GM19468 (cell line): ENCODE measurements at regions not wholly inside any gene's neighbourhood (a gene's known extent, or its start where the extent isn't known, plus 50 kb on each side); places are given as distances from the start of the nearest gene placed in this dataset.
"Not testable (repeated sequence)": the region's sequence is repeated elsewhere in the genome, so short reads cannot be mapped to it uniquely, and the experiment has no call there.

ENCODE experiments used
- ATAC-seq: cut with Tn5 transposase; IDR thresholded peaks from one replicate; pipeline ENCODE4 v1.9.1; 2021; ENCODE audit warnings: mild to moderate bottlenecking, moderate library complexity, moderate number of reproducible peaks; ENCODE audit not compliant: unreplicated experiment; ENCODE audit errors: extremely low read depth

DNA sequence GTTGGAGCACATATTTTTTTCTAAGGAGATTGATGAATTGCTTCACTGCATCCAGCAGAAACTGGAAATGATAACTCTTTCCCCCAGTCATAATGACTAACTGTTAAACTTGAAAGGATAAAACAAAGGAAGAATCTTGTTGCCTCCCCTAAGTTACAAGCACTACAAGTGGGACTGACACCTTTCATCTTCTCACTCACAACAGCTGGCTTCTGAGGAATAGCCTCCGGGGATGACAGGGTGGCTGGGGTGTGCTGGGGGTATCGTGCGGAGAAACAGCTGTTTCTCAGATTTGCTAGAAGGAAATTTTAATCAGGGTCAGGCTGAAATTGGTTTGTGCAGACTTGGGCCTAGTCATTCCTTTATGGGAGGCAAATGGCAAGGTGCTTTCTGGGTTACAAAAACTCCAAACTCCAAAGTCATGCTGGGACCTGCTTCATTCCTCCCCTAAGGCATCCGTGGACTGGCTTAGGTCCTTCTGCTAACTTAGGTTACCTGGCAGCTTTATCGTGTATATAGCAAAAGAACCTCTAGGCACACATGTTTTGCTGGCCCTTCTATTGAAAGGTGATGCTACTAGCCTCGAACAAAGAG, 557.2 kb downstream of the TOX3 start:
- no peak for ATAC-seq

DNA sequence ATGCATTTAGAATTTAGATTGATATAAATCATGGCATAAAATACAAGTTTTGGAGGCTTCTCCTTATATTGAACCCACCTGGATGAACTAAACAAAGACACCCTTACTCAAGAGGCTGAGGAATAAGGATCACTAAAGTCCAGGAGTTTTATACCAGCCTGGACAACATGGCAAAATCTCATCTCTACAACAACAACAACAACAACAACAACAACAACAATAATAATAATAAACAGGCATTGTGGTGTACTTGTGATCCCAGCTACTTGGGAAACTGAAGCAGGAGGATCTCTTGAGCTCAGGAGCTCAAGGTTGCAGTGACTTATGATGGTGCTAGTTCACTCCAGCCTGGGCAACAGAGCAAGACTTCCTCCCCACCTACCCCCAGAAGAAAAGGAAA, 558.0 kb downstream of the TOX3 start:
- no peak for ATAC-seq

- no peak for ATAC-seq
These were observed 559.4 kb downstream of the TOX3 start for GRCh38 chr16:51987519-51987918.

DNA sequence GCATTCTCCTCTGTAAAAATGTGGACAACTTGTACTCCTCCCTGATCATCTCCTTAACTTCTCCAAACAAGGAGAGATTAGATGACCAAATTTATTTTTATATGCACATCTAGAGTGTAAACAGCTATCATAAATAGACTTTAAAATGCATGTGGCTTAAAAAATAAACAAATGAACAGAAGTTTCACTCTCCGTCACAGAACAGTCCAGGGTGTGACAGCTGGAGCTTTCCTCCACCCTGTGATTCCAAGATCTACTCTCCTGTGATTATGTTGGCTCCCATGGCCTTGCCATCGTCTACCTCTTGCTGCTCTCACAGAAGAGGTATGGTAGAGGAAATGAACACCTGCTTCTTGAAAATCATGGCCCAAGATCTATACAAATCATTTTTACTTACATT, 560.2 kb downstream of the TOX3 start:
- ATAC-seq: no peak

- ATAC-seq: no peak
These were observed 560.6 kb downstream of the TOX3 start for GRCh38 chr16:51986301-51986700.

GRCh38 chr16:51985126-51985525, 561.8 kb downstream of the TOX3 start:
- no peak for ATAC-seq

DNA sequence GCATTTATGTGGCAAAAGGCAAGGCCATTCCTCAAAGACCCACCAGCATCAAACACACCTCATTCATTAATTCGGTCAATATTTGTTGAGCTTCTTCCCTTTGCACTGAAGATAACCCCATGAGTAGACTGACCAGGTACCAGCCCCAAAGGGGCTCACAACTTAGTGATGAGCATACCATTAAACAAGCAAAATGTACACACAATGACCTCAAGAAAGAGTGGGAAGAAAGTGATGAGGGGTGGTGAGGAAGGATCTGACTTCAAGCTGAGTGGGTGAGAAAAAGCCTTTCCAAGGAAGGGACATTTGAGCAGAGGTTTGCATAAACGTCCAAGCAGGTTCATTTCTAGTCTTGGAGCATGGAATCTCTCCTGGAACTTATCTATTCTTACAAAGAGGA, 562.5 kb downstream of the TOX3 start:
- no peak for ATAC-seq

- ATAC-seq: no peak
These were observed 563.9 kb downstream of the TOX3 start for GRCh38 chr16:51982715-51983680.

GRCh38 chr16:51981725-51982124, 565.2 kb downstream of the TOX3 start:
- ATAC-seq: no peak

GRCh38 chr16:51977506-51977905, 569.4 kb downstream of the TOX3 start:
- not testable (repeated sequence) for ATAC-seq

DNA sequence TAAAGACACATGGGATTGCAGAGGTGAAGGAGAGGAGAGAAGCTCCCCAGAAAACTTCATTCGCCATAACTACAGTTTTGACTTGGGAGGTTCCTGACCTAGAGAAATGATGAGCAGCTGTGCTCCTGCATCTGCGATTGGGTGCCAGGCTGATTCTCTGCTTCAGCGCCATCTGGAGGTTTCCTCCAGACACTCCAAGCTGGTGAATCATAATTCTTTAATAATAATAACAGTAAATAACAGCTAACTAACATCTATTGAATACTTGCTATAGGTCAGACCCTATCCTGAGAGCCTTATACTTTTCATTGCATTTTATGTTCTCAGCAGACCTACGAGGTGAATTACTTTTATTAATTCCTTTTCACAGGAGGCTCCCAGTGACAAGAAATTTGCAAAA, 575.8 kb downstream of the TOX3 start:
- ATAC-seq: no peak

GRCh38 chr16:51968749-51969148, 578.2 kb downstream of the TOX3 start:
- no peak for ATAC-seq

- no peak for ATAC-seq
These were observed 579.3 kb downstream of the TOX3 start for GRCh38 chr16:51967646-51968045.

DNA sequence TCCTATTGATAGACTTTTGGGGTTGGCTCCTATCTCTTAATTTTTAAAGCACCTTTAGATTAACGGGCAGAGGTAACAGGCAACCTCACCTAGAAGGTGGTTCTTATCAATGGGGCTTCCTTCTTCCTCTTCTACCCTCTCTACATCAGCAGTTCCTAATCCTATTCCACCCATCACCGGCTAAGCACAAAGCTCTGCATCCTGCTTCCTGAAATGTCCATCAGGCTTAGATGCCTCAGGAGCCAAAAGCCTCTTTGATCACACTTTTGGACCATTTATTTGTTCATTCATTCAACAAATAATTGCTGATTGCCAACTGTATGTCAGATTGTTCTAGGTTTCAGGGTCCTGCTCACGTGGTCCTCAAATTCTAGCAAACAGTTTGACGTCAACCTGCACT, 586.0 kb downstream of the TOX3 start:
- no peak for ATAC-seq

GRCh38 chr16:51953286-51953985, 593.5 kb downstream of the TOX3 start:
- no peak for ATAC-seq

GRCh38 chr16:51952500-51952899, 594.4 kb downstream of the TOX3 start:
- no peak for ATAC-seq

DNA sequence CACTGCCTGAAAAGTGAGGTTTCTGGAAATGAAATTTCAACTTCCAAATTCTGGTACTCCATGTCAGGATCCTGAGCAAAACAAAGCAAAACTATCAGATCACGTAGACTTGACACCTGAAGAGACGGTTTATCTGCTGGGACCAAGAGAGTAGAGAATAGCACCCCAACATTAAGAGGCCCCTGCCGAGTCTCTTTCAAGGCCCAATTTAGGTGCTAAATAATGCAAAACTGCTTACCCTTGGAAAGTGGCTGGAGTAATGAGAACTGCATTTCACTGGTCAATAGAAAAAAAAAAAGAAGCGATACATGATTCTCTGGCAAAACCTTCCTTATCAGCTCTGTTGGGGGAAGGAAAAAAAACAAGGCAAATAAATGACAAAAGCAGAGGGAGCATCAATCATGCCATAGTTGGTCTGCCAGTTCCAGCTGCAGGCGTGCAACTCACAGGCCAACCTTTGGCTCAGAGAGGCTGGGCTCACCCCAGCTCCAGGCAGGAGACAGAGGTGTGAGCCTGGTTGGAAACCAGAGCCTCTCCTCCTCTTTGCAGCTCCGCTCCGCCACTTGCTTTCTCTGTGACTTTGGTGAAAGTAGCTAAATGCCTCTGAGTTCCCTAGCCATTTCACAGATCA, 595.2 kb downstream of the TOX3 start:
- no peak for ATAC-seq

DNA sequence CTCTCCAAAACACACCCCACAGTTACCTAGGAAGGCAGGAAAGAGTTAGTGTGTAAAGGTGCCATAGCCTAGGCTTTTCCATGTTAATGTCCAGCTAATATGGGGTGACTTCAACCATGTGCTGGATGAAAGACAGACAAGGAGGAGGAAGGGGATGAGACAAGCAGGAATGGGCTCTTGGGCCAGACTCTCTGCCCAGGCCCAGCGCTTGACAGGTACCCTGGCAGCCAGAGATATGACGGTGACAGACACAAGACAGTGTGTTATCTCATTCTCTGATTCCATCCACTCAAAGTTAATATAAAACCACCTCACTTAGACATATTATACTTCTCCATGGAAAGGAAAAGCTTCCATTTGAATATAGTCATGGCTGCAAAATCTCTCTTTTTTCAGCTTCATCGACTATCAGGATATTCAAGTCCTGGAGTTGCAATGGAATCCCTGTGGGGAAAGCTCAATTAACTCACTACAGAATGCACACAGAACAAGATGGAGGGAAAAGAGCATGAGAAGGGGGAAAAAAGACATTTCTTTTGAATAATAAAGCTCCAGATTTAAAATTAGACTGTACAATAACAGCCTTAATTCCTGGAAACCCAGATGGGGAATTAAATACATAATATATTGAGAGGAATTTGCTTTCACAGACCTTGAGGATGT, 596.7 kb downstream of the TOX3 start:
- ATAC-seq: no peak

GRCh38 chr16:51949282-51949681, 597.7 kb downstream of the TOX3 start:
- no peak for ATAC-seq

DNA sequence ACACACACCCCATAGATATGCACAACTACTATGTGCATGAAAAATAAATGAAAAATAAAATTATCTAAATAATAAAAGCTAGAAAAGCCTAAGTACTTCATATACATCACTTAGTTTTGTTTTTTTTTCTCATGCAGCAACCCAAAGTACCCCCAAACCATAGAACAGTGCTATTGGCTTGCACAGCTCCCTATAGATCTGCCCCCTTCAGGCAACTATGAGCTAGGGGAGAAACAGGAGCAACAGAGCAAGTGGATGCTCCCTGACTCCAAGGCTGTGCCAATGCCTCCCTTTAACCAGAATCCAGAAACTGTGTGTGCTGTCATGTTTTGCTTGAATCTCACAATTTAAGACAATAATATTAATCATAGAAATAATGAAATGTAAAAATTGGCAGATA, 605.5 kb downstream of the TOX3 start:
- no peak for ATAC-seq
